ENCODE measurements at regions not wholly inside any gene's neighbourhood (a gene's known extent, or its start where the extent isn't known, plus 50 kb on each side); places are given as distances from the start of the nearest gene placed in this dataset.

- no peaks in the 10 kb centered on the region for H3K9me2 ChIP-seq (replicated peaks; ENCODE audit: insufficient read depth, low read length)
- no peak overlapping the region for H3K4me2 ChIP-seq (ENCODE audit: low read depth, low read length)
- no peaks in the 10 kb centered on the region for H3K79me2 ChIP-seq (ENCODE audit: low read length)
- no peak overlapping the region for H2AFZ ChIP-seq (ENCODE audit: low read length)
- peaks cover 16% of the 10 kb centered on the region for H3K4me1 ChIP-seq (ENCODE audit: low read length)
- no peak for DNase-seq
- H3K27ac ChIP-seq (ENCODE audit: low read length) = no peak overlapping the region
- no peak overlapping the region for H3K4me3 ChIP-seq (ENCODE audit: low read length)
- H3K9ac ChIP-seq (ENCODE audit: low read length) = no peak overlapping the region
- no peaks in the 10 kb centered on the region for H3K27me3 ChIP-seq (replicated peaks; ENCODE audit: insufficient read depth, low read length)
- no peaks in the 10 kb centered on the region for H4K20me1 ChIP-seq (ENCODE audit: insufficient read depth, low read length)
- TF ChIP-seq EZH2 (optimal IDR thresholded peaks at IDR 0.05; ENCODE audit: low read depth, low read length) (no peak), CTCF (IDR thresholded peaks at IDR 0.05; ENCODE audit: low read length) (no peak), EZH2phosphoT487 (IDR thresholded peaks at IDR 0.05; ENCODE audit: low read length) (no peak)
- no peaks in the 10 kb centered on the region for H3K9me3 ChIP-seq (replicated peaks; ENCODE audit: insufficient read depth, low read length)
- H3F3A ChIP-seq (ENCODE audit: insufficient read depth, low read length) = peaks cover 2% of the 10 kb centered on the region; the same call in 1 of the 2 replicates
- no peaks in the 10 kb centered on the region for H3K36me3 ChIP-seq (replicated peaks; ENCODE audit: insufficient read depth, low read length)
These were observed 335.6 kb upstream of the LRRC4C start for GRCh38 chr11:41795004-41795403.

GRCh38 chr11:41799754-41800153, 340.3 kb upstream of the LRRC4C start:
- H3F3A ChIP-seq (ENCODE audit: insufficient read depth, low read length) = no peaks in the 10 kb centered on the region
- H3K9ac ChIP-seq (ENCODE audit: low read length) = no peak overlapping the region
- no peak for TF ChIP-seq CTCF (IDR thresholded peaks at IDR 0.05; ENCODE audit: low read length)
- DNase-seq = no peak
- H3K4me1 ChIP-seq (ENCODE audit: low read length) = no peaks in the 10 kb centered on the region
- no peaks in the 10 kb centered on the region for H3K79me2 ChIP-seq (ENCODE audit: low read length)
- no peaks in the 10 kb centered on the region for H3K36me3 ChIP-seq (replicated peaks; ENCODE audit: insufficient read depth, low read length)
- no peak overlapping the region for H3K27ac ChIP-seq (ENCODE audit: low read length)
- no peaks in the 10 kb centered on the region for H3K27me3 ChIP-seq (replicated peaks; ENCODE audit: insufficient read depth, low read length)
- H4K20me1 ChIP-seq (ENCODE audit: insufficient read depth, low read length) = no peaks in the 10 kb centered on the region
- H2AFZ ChIP-seq (ENCODE audit: low read length) = no peak overlapping the region
- no peaks in the 10 kb centered on the region for H3K9me3 ChIP-seq (replicated peaks; ENCODE audit: insufficient read depth, low read length)
- no peak overlapping the region for H3K4me2 ChIP-seq (ENCODE audit: low read depth, low read length)
- H3K4me3 ChIP-seq (ENCODE audit: low read length) = no peak overlapping the region
- no peaks in the 10 kb centered on the region for H3K9me2 ChIP-seq (replicated peaks; ENCODE audit: insufficient read depth, low read length)

GRCh38 chr11:41803895-41804294, 344.4 kb upstream of the LRRC4C start:
- Histone ChIP-seq H3K9me3 (replicated peaks; ENCODE audit: insufficient read depth, low read length) (no peaks in the 10 kb centered on the region), H3K4me3 (ENCODE audit: low read length) (no peak overlapping the region), H4K20me1 (ENCODE audit: insufficient read depth, low read length) (no peaks in the 10 kb centered on the region), H2AFZ (ENCODE audit: low read length) (no peak overlapping the region), H3K36me3 (replicated peaks; ENCODE audit: insufficient read depth, low read length) (no peaks in the 10 kb centered on the region), H3K4me2 (ENCODE audit: low read depth, low read length) (no peak overlapping the region), H3K27me3 (replicated peaks; ENCODE audit: insufficient read depth, low read length) (no peaks in the 10 kb centered on the region), H3K9ac (ENCODE audit: low read length) (no peak overlapping the region), H3K27ac (ENCODE audit: low read length) (no peak overlapping the region), H3K9me2 (replicated peaks; ENCODE audit: insufficient read depth, low read length) (no peaks in the 10 kb centered on the region), H3K4me1 (ENCODE audit: low read length) (no peaks in the 10 kb centered on the region), H3K79me2 (ENCODE audit: low read length) (no peaks in the 10 kb centered on the region), H3F3A (ENCODE audit: insufficient read depth, low read length) (no peaks in the 10 kb centered on the region)
- no peak for DNase-seq
- TF ChIP-seq EZH2 (optimal IDR thresholded peaks at IDR 0.05; ENCODE audit: low read depth, low read length) = no peak
- TF ChIP-seq EZH2phosphoT487 (IDR thresholded peaks at IDR 0.05; ENCODE audit: low read length) = no peak
- no peak for TF ChIP-seq CTCF (IDR thresholded peaks at IDR 0.05; ENCODE audit: low read length)

Data from MM.1S (cell line).